Mononuclear cell (primary cell): ENCODE measurements at regions not wholly inside any gene's neighbourhood (a gene's known extent, or its start where the extent isn't known, plus 50 kb on each side); places are given as distances from the start of the nearest gene placed in this dataset.

Experiments used
- H3K27me3 ChIP-seq: 2 replicates; pipeline ENCODE4 v1.6.0; 2011; ENCODE audit warnings: low read length, control low read depth; ENCODE audit not compliant: insufficient read depth
- H3K4me1 ChIP-seq: 2 replicates; pipeline ENCODE4 v1.5.1; 2011; ENCODE audit warnings: mild to moderate bottlenecking, low read length, control low read depth; ENCODE audit not compliant: insufficient read depth
- H3K4me3 ChIP-seq: 2 replicates; pipeline ENCODE4 v1.5.1; 2011; ENCODE audit warnings: mild to moderate bottlenecking, low read length, moderate library complexity
- H3K9me3 ChIP-seq: 2 replicates; pipeline ENCODE4 v1.5.1; 2011; ENCODE audit warnings: low read depth, mild to moderate bottlenecking, control low read depth, low read length

- Histone ChIP-seq H3K9me3 (no peaks in the 10 kb centered on the region), H3K4me1 (peaks cover 9% of the 10 kb centered on the region), H3K4me3 (no peak overlapping the region), H3K27me3 (no peaks in the 10 kb centered on the region)
These were observed 614.5 kb downstream of the IRS1 start for GRCh38 chr2:226184940-226185615.

- Histone ChIP-seq H3K9me3 (no peaks in the 10 kb centered on the region), H3K27me3 (no peaks in the 10 kb centered on the region), H3K4me1 (peaks cover 9% of the 10 kb centered on the region), H3K4me3 (no peak overlapping the region)
These were observed 615.1 kb downstream of the IRS1 start for GRCh38 chr2:226184540-226184939.

- Histone ChIP-seq H3K4me3 (no peak overlapping the region), H3K9me3 (no peaks in the 10 kb centered on the region), H3K27me3 (no peaks in the 10 kb centered on the region), H3K4me1 (peaks cover 9% of the 10 kb centered on the region)
These were observed 616.1 kb downstream of the IRS1 start for GRCh38 chr2:226183550-226183949.

- Histone ChIP-seq H3K9me3 (peaks cover 5% of the 10 kb centered on the region), H3K4me1 (peaks cover 9% of the 10 kb centered on the region), H3K4me3 (no peak overlapping the region), H3K27me3 (no peaks in the 10 kb centered on the region)
These were observed 616.6 kb downstream of the IRS1 start for GRCh38 chr2:226183033-226183432.

- Histone ChIP-seq H3K4me3 (no peak overlapping the region), H3K27me3 (no peaks in the 10 kb centered on the region)
These were observed 617.7 kb downstream of the IRS1 start for GRCh38 chr2:226181909-226182308.

GRCh38 chr2:226180281-226180884 lies 619.2 kb downstream of the IRS1 start:
- Histone ChIP-seq H3K4me1 (peaks cover 8% of the 10 kb centered on the region), H3K27me3 (no peaks in the 10 kb centered on the region), H3K9me3 (peaks cover 23% of the 10 kb centered on the region), H3K4me3 (no peak overlapping the region)

More at GRCh38 chr2:226181909-226182308, 617.7 kb downstream of the IRS1 start:
- Histone ChIP-seq H3K9me3 (peaks cover 16% of the 10 kb centered on the region), H3K4me1 (peaks cover 9% of the 10 kb centered on the region)

GRCh38 chr2:226179010-226179409 lies 620.6 kb downstream of the IRS1 start:
- H3K4me3 ChIP-seq = no peak overlapping the region
- H3K9me3 ChIP-seq = peaks cover 23% of the 10 kb centered on the region

GRCh38 chr2:226176283-226176984 lies 623.2 kb downstream of the IRS1 start:
- Histone ChIP-seq H3K4me1 (no peaks in the 10 kb centered on the region), H3K9me3 (peaks cover 23% of the 10 kb centered on the region), H3K4me3 (no peak overlapping the region), H3K27me3 (peaks cover 3% of the 10 kb centered on the region)

More at GRCh38 chr2:226179010-226179409, 620.6 kb downstream of the IRS1 start:
- H3K27me3 ChIP-seq = peaks cover 3% of the 10 kb centered on the region
- no peaks in the 10 kb centered on the region for H3K4me1 ChIP-seq

- peaks cover 3% of the 10 kb centered on the region for H3K27me3 ChIP-seq
- H3K4me3 ChIP-seq = no peak overlapping the region
- no peaks in the 10 kb centered on the region for H3K4me1 ChIP-seq
- H3K9me3 ChIP-seq = peaks cover 23% of the 10 kb centered on the region
These were observed 625.2 kb downstream of the IRS1 start for GRCh38 chr2:226174390-226174789.

- H3K4me3 ChIP-seq = no peak overlapping the region
- H3K27me3 ChIP-seq = peaks cover 3% of the 10 kb centered on the region
- peaks cover 17% of the 10 kb centered on the region for H3K9me3 ChIP-seq
- no peaks in the 10 kb centered on the region for H3K4me1 ChIP-seq
These were observed 626.7 kb downstream of the IRS1 start for GRCh38 chr2:226172939-226173338.

- Histone ChIP-seq H3K27me3 (peaks cover 3% of the 10 kb centered on the region), H3K4me1 (no peaks in the 10 kb centered on the region), H3K9me3 (peaks cover 11% of the 10 kb centered on the region), H3K4me3 (no peak overlapping the region)
These were observed 627.3 kb downstream of the IRS1 start for GRCh38 chr2:226172309-226172708.

- H3K27me3 ChIP-seq = peaks cover 3% of the 10 kb centered on the region
- H3K4me3 ChIP-seq = no peak overlapping the region
- H3K9me3 ChIP-seq = no peaks in the 10 kb centered on the region
- H3K4me1 ChIP-seq = no peaks in the 10 kb centered on the region
These were observed 629.7 kb downstream of the IRS1 start for GRCh38 chr2:226169751-226170581.

- Histone ChIP-seq H3K4me1 (no peaks in the 10 kb centered on the region), H3K9me3 (no peaks in the 10 kb centered on the region), H3K4me3 (no peak overlapping the region)
These were observed 631.0 kb downstream of the IRS1 start for GRCh38 chr2:226168496-226169160.

GRCh38 chr2:226164512-226164911 lies 635.1 kb downstream of the IRS1 start:
- Histone ChIP-seq H3K4me3 (no peak overlapping the region), H3K9me3 (no peaks in the 10 kb centered on the region), H3K4me1 (no peaks in the 10 kb centered on the region), H3K27me3 (no peaks in the 10 kb centered on the region)

More at GRCh38 chr2:226168496-226169160, 631.0 kb downstream of the IRS1 start:
- H3K27me3 ChIP-seq = no peaks in the 10 kb centered on the region
